ENCODE measurements at regions not wholly inside any gene's neighbourhood (a gene's known extent, or its start where the extent isn't known, plus 50 kb on each side); places are given as distances from the start of the nearest gene placed in this dataset.
"Not testable (repeated sequence)": the region's sequence is repeated elsewhere in the genome, so short reads cannot be mapped to it uniquely, and the experiment has no call there.

- WGBS, 4 donors = 80 to 88% (median 86%) methylated on average over 7 to 11 of the region's 11 CpGs
- no peaks in the 10 kb centered on the region for H3K27me3 ChIP-seq
These were observed 178.4 kb downstream of the NRN1 start for GRCh38 chr6:5828296-5828695.

GRCh38 chr6:5827056-5827904 is 179.4 kb downstream of the NRN1 start:
- intact Hi-C loops (cut with DNase I) = no loop called here
- Histone ChIP-seq H3K9me3 (replicated peaks in 1 of 3) (no peaks in the 10 kb centered on the region), H3K4me1 (replicated peaks in 1 of 2) (no peaks in the 10 kb centered on the region), H3K27me3 (no peaks in the 10 kb centered on the region), H3K4me3 (no peak overlapping the region), H3K27ac (no peak overlapping the region), H3K36me3 (replicated peaks in 1 of 2) (no peaks in the 10 kb centered on the region)
- DNase-seq = no peak
- TF ChIP-seq CTCF (IDR thresholded peaks at IDR 0.05) (no peak), POLR2A (IDR thresholded peaks at IDR 0.05) (no peak)
- 61 to 68% (median 65%) methylated on average over 14 of the region's 14 CpGs for WGBS, 4 donors

More at GRCh38 chr6:5828296-5828695, 178.4 kb downstream of the NRN1 start:
- TF ChIP-seq POLR2A (IDR thresholded peaks at IDR 0.05) (no peak), CTCF (IDR thresholded peaks at IDR 0.05) (no peak)
- no peaks in the 10 kb centered on the region for H3K9me3 ChIP-seq (replicated peaks in 1 of 3)
- H3K4me1 ChIP-seq (replicated peaks in 1 of 2) = no peaks in the 10 kb centered on the region
- no peaks in the 10 kb centered on the region for H3K36me3 ChIP-seq (replicated peaks in 1 of 2)
- intact Hi-C loops (cut with DNase I) = no loop called here
- H3K4me3 ChIP-seq = no peak overlapping the region
- DNase-seq = no peak
- no peak overlapping the region for H3K27ac ChIP-seq

GRCh38 chr6:5824382-5824983 is 182.2 kb downstream of the NRN1 start:
- DNase-seq; H3K36me3 ChIP-seq (replicated peaks in 1 of 2); H3K27ac ChIP-seq; H3K4me1 ChIP-seq (replicated peaks in 1 of 2); H3K27me3 ChIP-seq; H3K4me3 ChIP-seq; H3K9me3 ChIP-seq (replicated peaks in 1 of 3); intact Hi-C loops (cut with DNase I): not testable (repeated sequence)
- WGBS, 4 donors = 80 to 92% (median 85%) methylated on average over 7 to 8 of the region's 8 CpGs

Small RNA genes in the stretch of these regions (small RNA-seq; reads per million reads assigned to genes)
- 0 reads per million in 2 donors for gene RN7SL221P
